K562 (cell line): ENCODE measurements at regions not wholly inside any gene's neighbourhood (a gene's known extent, or its start where the extent isn't known, plus 50 kb on each side); places are given as distances from the start of the nearest gene placed in this dataset.

ENCODE experiments used
- ATAC-seq: fragments of 200-7000 bp; cut with Tn5 transposase; 3 replicates; pipeline ENCODE4 v1.9.1; 2020; ENCODE audit warnings: moderate library complexity
- BruUV-seq: library from RNA; stranded (reverse); fragments of 400-500 nt; replicated peaks from 2 replicates; lab custom pipeline; 2021; lab: Mats Ljungman, UMichigan
- CTCF ChIA-PET: fragments of 300-600 bp; formaldehyde crosslinking; extraction: SDS; loops from one replicate; lab custom pipeline; 2021; ENCODE audit warnings: low intra/inter-chr PET ratio; lab: Yijun Ruan, JAX
- POLR2A ChIA-PET: fragments of 300-600, 350-650 bp; sonication (Branson Sonifier 250); formaldehyde crosslinking; extraction: SDS; loops from one replicate; lab custom pipeline; 2021; ENCODE audit warnings: antibody characterized with exemption, inconsistent platforms; lab: Yijun Ruan, JAX
- DNase-seq, 4 experiments: peaks; one replicate each; pipeline versions ENCODE4 v3.0.0 to v3.0.0-alpha.2; 2011 to 2018; ENCODE audit warnings: low spot score in 3 of 4, mixed read lengths in 3 of 4; ENCODE audit errors: extremely low read depth in 1 of 4
- FAIRE-seq: peaks from 2 replicates; lab custom pipeline; 2011; peaks lifted over from hg19 to GRCh38; lab: Jason Lieb, UNC
- H2AFZ ChIP-seq: 2 replicates; pipeline ENCODE4 v1.6.0; 2011; ENCODE audit warnings: low read depth, low read length, control low read depth, inconsistent platforms
- H3K27ac ChIP-seq: fragments of 200-600 bp; 3 replicates; pipeline ENCODE4 v1.8.0; 2011; ENCODE audit warnings: low read depth, mild to moderate bottlenecking, control low read depth, inconsistent platforms, low read length, moderate library complexity, mixed read lengths; ENCODE audit errors: extremely low read depth
- H3K27me3 ChIP-seq, 2 experiments: fragments of 300-600 bp in 1 of 2; 2 replicates in 1 of 2; 3 replicates in 1 of 2; pipeline versions ENCODE4 v1.6.0 to v1.8.0; 2011; ENCODE audit warnings: inconsistent platforms in 2 of 2, low read length in 2 of 2, mild to moderate bottlenecking in 1 of 2, mixed read lengths in 1 of 2, moderate library complexity in 1 of 2; ENCODE audit not compliant: control insufficient read depth in 2 of 2, insufficient read depth in 2 of 2
- H3K36me3 ChIP-seq: fragments of 300-600 bp; 3 replicates; pipeline ENCODE4 v1.8.0; 2011; ENCODE audit warnings: mild to moderate bottlenecking, low read length, inconsistent platforms; ENCODE audit not compliant: control insufficient read depth, insufficient read depth
- H3K4me1 ChIP-seq, 2 experiments: fragments of 200-600 bp in 1 of 2; replicated peaks in 1 of 2; 2 replicates in 1 of 2; 3 replicates in 1 of 2; pipeline versions ENCODE4 v1.5.1 to v1.8.0; 2011; ENCODE audit warnings: inconsistent platforms in 2 of 2, low read length in 2 of 2, mild to moderate bottlenecking in 1 of 2, mixed read lengths in 1 of 2, moderate library complexity in 1 of 2; ENCODE audit not compliant: control insufficient read depth in 2 of 2, insufficient read depth in 2 of 2
- H3K4me2 ChIP-seq: 2 replicates; pipeline ENCODE4 v1.6.1; 2011; ENCODE audit warnings: low read length, control low read depth, inconsistent platforms, mixed read lengths; ENCODE audit not compliant: insufficient read depth
- H3K4me3 ChIP-seq: fragments of 200-600 bp; sonication (generic), shearing (Covaris generic); 2 replicates; pipeline ENCODE4 v1.5.1; 2016; ENCODE audit warnings: control low read depth, inconsistent platforms
- H3K79me2 ChIP-seq: fragments of 200-600 bp; 3 replicates; pipeline ENCODE4 v1.8.0; 2011; ENCODE audit warnings: low read length, inconsistent platforms; ENCODE audit not compliant: control insufficient read depth, insufficient read depth
- H3K9ac ChIP-seq, 2 experiments: 2 replicates each; pipeline versions ENCODE4 v1.6.0 to v1.6.1; 2011; ENCODE audit warnings: low read depth in 2 of 2, low read length in 2 of 2, control low read depth in 1 of 2, inconsistent platforms in 1 of 2, mild to moderate bottlenecking in 1 of 2, mixed read lengths in 1 of 2; ENCODE audit not compliant: insufficient read depth in 1 of 2
- H3K9me1 ChIP-seq: one replicate; pipeline ENCODE4 v1.6.0; 2011; ENCODE audit warnings: inconsistent platforms, mild to moderate bottlenecking, low read length, moderate library complexity; ENCODE audit not compliant: control insufficient read depth, insufficient read depth
- H3K9me3 ChIP-seq: replicated peaks from 2 replicates; pipeline ENCODE4 v1.5.1; 2011; ENCODE audit warnings: low read depth, low read length, inconsistent platforms; ENCODE audit not compliant: control insufficient read depth, insufficient read depth
- H4K20me1 ChIP-seq: replicated peaks from 2 replicates; pipeline ENCODE4 v1.6.1; 2011; ENCODE audit warnings: low read length, inconsistent platforms, mixed read lengths; ENCODE audit not compliant: control insufficient read depth, insufficient read depth
- BCL6 ChIP-seq: fragments of 250-450 bp; sonication (Bioruptor Pico); IDR thresholded peaks from 2 replicates; pipeline ENCODE4 v1.4.0; 2020
- MCM2 ChIP-seq: fragments of 450-650 bp; IDR thresholded peaks from 2 replicates; pipeline ENCODE4 v1.6.1; 2017; ENCODE audit warnings: low read depth, mild to moderate bottlenecking
- POLR3G ChIP-seq: IDR thresholded peaks from 2 replicates; pipeline ENCODE4 v1.6.1; 2011; ENCODE audit not compliant: insufficient read length, insufficient replicate concordance; ENCODE audit errors: extremely low read depth
- POU5F1 ChIP-seq: fragments of 150-350 bp; IDR thresholded peaks from 2 replicates; pipeline ENCODE4 v1.6.1; 2014; ENCODE audit warnings: borderline replicate concordance, low read length, low read depth, mild to moderate bottlenecking; ENCODE audit not compliant: partially characterized antibody
- RFX7 ChIP-seq: fragments of 250-450 bp; sonication (Bioruptor Pico); IDR thresholded peaks from 2 replicates; pipeline ENCODE4 v1.5.1; 2021; ENCODE audit warnings: mild to moderate bottlenecking
- SMAD4 ChIP-seq: fragments of 250-450 bp; sonication (Bioruptor Pico); conservative IDR thresholded peaks from 2 replicates; pipeline ENCODE4 v1.8.0; 2021; ENCODE audit warnings: inconsistent platforms, mild to moderate bottlenecking, moderate library complexity
- SUPT5H ChIP-seq: fragments of 450-650 bp; IDR thresholded peaks from 2 replicates; pipeline ENCODE4 v1.6.1; 2016
- U2AF1 ChIP-seq: fragments of 200-400 bp; formaldehyde crosslinking; optimal IDR thresholded peaks from 2 replicates; pipeline ENCODE3; 2017; ENCODE audit warnings: mild to moderate bottlenecking, low read depth, low read length, moderate library complexity
- ZNF217 ChIP-seq: sonication (generic); formaldehyde crosslinking; IDR thresholded peaks from 2 replicates; pipeline ENCODE4 v1.8.0; 2022; ENCODE audit warnings: mild to moderate bottlenecking, missing genetic modification reagents
- ZNF561 ChIP-seq: fragments of 450-650 bp; formaldehyde crosslinking; conservative IDR thresholded peaks from 2 replicates; pipeline ENCODE4 v1.4.0; 2020; ENCODE audit warnings: mild to moderate bottlenecking, moderate library complexity
- WGBS: fragments of 100-300 bp; shearing (Covaris generic); methylation state at CpG from one replicate; pipeline ENCODE4 v1.1.6; 2016; ENCODE audit warnings: low coverage, mixed read lengths; ENCODE audit not compliant: insufficient coverage; ENCODE audit errors: missing lambda C conversion rate; 5-methylcytosine and 5-hydroxymethylcytosine counted together
- in situ Hi-C: fragments of 300-500 bp; cut with MboI; formaldehyde crosslinking; loops from 4 replicates; pipeline ENCODE4 v1.15.0; 2018; ENCODE audit warnings: inconsistent platforms, mixed read lengths
- intact Hi-C: fragments of 100-400 bp; cut with micrococcal nuclease; formaldehyde crosslinking; loops from 2 replicates; pipeline ENCODE4 v1.14.2; 2022
- TF ChIP-seq, protein P1 (sequence below): IDR thresholded peaks from 2 replicates; pipeline ENCODE4 v1.6.1; 2011; ENCODE audit not compliant: insufficient read length; ENCODE audit errors: extremely low read depth
- TF ChIP-seq, protein P2 (sequence below): fragments of 250-450 bp; sonication (Bioruptor Pico); IDR thresholded peaks from 2 replicates; pipeline ENCODE4 v1.4.0; 2020; ENCODE audit warnings: mild to moderate bottlenecking, moderate library complexity, borderline replicate concordance

DNA sequence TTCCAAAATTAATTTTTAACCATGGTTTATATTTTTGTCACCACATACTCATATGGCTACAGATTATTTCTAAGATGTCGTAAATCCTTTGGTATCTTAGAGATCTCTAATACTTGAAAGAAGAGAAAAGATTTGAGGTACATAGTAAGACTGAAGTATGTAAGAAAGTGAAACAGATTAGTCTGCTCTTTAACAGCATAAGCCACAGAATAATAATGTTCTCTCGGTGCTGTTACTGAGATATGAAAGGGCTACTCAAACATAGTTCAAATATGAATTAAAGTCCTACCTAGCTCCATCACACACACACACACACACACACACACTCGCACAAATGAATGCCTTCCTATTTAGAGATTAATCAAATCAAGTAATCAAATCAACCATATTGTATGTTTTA is 274.1 kb upstream of the PCDH18 start:
- Histone ChIP-seq H2AFZ (no peak overlapping the region), H3K9ac (no peak overlapping the region), H3K27ac (no peak overlapping the region), H3K79me2 (no peaks in the 10 kb centered on the region), H3K9me3 (no peaks in the 10 kb centered on the region), H3K36me3 (no peaks in the 10 kb centered on the region), H3K4me3 (no peak overlapping the region), H3K4me2 (no peak overlapping the region), H4K20me1 (no peaks in the 10 kb centered on the region), H3K4me1 (no peaks in the 10 kb centered on the region), H3K27me3 (no peaks in the 10 kb centered on the region), H3K9me1 (no peaks in the 10 kb centered on the region)
- ChIA-PET POLR2A (no interaction called here), CTCF (no interaction called here)
- ATAC-seq = no peak
- in situ Hi-C loops (no loop called here), intact Hi-C loops (no loop called here)
- no peak for TF ChIP-seq SUPT5H
- no peak for TF ChIP-seq ZNF561
- no peak for TF ChIP-seq BCL6 (CRISPR knock-in tag)
- TF ChIP-seq U2AF1 = no peak
- TF ChIP-seq MCM2 = no peak
- no peak for TF ChIP-seq POU5F1
- TF ChIP-seq POLR3G = no peak
- TF ChIP-seq, protein P1, sequence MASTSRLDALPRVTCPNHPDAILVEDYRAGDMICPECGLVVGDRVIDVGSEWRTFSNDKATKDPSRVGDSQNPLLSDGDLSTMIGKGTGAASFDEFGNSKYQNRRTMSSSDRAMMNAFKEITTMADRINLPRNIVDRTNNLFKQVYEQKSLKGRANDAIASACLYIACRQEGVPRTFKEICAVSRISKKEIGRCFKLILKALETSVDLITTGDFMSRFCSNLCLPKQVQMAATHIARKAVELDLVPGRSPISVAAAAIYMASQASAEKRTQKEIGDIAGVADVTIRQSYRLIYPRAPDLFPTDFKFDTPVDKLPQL = no peak
- no peak for TF ChIP-seq SMAD4 (CRISPR knock-in tag)
- no peak for TF ChIP-seq RFX7 (CRISPR knock-in tag)
- TF ChIP-seq, protein P2, sequence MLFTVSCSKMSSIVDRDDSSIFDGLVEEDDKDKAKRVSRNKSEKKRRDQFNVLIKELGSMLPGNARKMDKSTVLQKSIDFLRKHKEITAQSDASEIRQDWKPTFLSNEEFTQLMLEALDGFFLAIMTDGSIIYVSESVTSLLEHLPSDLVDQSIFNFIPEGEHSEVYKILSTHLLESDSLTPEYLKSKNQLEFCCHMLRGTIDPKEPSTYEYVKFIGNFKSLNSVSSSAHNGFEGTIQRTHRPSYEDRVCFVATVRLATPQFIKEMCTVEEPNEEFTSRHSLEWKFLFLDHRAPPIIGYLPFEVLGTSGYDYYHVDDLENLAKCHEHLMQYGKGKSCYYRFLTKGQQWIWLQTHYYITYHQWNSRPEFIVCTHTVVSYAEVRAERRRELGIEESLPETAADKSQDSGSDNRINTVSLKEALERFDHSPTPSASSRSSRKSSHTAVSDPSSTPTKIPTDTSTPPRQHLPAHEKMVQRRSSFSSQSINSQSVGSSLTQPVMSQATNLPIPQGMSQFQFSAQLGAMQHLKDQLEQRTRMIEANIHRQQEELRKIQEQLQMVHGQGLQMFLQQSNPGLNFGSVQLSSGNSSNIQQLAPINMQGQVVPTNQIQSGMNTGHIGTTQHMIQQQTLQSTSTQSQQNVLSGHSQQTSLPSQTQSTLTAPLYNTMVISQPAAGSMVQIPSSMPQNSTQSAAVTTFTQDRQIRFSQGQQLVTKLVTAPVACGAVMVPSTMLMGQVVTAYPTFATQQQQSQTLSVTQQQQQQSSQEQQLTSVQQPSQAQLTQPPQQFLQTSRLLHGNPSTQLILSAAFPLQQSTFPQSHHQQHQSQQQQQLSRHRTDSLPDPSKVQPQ (CRISPR knock-in tag) = no peak
- no peak for TF ChIP-seq ZNF217
- WGBS = 8% methylated on average over 3 of the region's 3 CpGs
- DNase-seq = no peak
- no TSS peak for BruUV-seq
- no peak for FAIRE-seq
